ENCODE measurements at regions not wholly inside any gene's neighbourhood (a gene's known extent, or its start where the extent isn't known, plus 50 kb on each side); places are given as distances from the start of the nearest gene placed in this dataset.

DNA sequence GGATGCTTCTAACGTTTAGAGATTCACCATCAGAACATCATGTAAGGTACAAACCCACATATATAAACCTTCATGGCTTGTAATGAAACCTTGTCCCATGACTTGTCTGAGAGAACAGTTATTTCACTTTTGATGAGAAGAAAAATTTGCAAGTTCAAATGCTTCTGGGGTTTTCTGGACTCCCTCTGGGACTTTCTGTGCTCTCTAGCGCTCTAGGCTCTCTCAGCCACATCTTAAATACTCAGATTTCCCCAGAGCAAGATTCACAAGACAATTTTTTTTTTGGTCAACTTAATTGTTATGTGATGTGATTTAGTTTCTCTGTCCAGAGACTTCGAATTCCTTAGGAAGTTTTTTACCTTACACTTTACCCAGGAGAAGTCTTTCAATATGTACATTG is 282.8 kb upstream of the EDNRB start:
- DNase-seq (ENCODE audit: low read depth), result peak; percentile 10
- TF ChIP-seq, protein P1, sequence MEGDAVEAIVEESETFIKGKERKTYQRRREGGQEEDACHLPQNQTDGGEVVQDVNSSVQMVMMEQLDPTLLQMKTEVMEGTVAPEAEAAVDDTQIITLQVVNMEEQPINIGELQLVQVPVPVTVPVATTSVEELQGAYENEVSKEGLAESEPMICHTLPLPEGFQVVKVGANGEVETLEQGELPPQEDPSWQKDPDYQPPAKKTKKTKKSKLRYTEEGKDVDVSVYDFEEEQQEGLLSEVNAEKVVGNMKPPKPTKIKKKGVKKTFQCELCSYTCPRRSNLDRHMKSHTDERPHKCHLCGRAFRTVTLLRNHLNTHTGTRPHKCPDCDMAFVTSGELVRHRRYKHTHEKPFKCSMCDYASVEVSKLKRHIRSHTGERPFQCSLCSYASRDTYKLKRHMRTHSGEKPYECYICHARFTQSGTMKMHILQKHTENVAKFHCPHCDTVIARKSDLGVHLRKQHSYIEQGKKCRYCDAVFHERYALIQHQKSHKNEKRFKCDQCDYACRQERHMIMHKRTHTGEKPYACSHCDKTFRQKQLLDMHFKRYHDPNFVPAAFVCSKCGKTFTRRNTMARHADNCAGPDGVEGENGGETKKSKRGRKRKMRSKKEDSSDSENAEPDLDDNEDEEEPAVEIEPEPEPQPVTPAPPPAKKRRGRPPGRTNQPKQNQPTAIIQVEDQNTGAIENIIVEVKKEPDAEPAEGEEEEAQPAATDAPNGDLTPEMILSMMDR (IDR thresholded peaks at IDR 0.05; ENCODE audit: low read depth, low read length, missing control alignments), result no peak
- H3K4me3 ChIP-seq (ENCODE audit: low read depth, low read length), result no peak overlapping the region

DNA sequence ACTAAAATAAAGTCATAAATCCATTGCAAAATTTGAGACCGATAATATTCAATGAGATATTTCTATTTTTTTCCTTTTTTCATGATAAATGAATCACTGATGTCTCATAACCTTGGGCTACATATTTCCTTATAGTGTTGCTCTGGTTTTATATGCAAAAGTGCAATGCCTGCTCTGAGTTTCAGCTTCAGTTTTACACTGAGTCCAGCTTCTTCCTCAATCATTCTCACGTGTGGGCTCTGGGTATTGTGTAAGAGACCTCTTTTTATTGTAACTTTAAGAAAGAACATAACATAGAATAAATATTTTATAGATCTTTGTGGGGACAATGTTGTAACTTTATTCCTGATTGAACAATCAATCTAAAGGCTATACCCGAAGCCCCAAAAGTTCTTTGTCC is 280.2 kb upstream of the EDNRB start:
- TF ChIP-seq, protein P1 (IDR thresholded peaks at IDR 0.05; ENCODE audit: low read depth, low read length, missing control alignments), result no peak
- no peak for DNase-seq (ENCODE audit: low read depth)
- H3K4me3 ChIP-seq (ENCODE audit: low read depth, low read length), result no peak overlapping the region

DNA sequence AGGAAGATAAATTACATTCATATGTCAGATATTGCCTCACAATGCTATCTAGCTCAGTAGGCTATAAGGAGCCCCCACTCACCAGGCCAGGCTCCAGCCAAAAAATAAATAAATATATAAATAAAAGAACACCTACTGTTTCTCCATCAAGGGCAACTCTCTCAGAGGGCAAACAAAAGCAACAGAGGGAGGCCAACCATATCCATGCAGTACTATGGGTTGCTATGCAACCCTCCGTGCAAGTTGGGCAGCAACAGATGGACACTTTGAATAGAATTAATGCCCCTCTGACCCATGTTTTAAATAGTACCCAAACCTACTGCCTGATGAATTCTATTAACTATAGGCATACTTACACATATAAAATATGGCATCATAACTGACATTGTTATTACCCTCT is 279.8 kb upstream of the EDNRB start:
- no peak overlapping the region for H3K4me3 ChIP-seq (ENCODE audit: low read depth, low read length)
- TF ChIP-seq, protein P1 (IDR thresholded peaks at IDR 0.05; ENCODE audit: low read depth, low read length, missing control alignments), result no peak
- no peak for DNase-seq (ENCODE audit: low read depth)

DNA sequence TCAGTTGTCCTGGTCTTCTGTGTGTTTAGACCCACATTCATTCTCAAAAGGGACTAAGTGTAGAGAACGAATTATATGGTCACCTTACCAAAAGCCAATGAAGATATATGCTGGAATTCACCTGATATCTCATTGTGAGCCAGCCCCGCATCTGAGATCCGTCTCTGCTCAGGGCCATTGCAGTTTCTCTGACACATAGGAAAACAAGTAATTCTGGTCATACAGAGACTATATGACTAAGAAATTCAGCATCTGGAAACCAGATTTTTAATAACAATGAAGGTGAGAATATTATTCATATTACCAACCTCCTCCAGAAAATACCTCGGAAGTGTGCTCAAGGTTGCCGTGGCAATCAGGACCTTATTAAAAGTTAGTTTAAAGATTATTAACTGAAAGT is 278.6 kb upstream of the EDNRB start:
- TF ChIP-seq, protein P1 (IDR thresholded peaks at IDR 0.05; ENCODE audit: low read depth, low read length, missing control alignments), result no peak
- H3K4me3 ChIP-seq (ENCODE audit: low read depth, low read length), result no peak overlapping the region
- DNase-seq (ENCODE audit: low read depth), result no peak

DNA sequence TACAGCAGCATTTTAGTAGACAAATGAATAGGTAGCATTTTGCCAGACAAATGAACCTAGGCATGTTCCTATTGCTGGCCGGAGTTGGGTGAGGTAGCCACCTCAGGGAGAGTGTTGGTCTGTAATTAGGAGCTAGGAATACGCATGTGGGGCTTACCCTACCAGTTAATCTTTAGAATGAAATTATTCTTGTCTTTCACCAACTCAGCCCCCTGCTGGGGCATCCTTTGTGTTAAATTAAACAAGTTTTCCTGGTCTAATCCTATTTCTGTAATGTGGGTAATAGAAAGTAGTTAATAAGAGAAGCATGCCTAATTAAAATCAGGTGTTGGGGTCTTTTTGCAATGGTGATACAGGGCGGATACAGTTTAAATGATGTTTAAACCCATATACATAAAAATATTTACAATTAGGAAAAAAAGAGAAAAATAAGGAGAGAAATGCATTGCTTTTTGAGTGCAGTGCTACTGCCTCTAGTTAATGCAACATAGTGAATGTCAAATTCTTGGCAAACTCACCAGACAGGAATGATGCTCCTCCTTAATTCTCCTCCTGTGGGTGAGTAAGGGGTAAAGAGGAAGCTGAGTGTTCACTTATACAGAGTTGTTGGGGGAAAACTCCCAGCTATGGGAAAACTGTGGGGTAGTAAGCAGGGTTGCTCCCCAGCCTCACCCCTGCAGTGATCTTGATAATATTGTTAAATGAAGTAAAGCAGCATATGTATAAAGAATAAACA is 276.4 kb upstream of the EDNRB start:
- DNase-seq (ENCODE audit: low read depth), result no peak
- TF ChIP-seq, protein P1 (IDR thresholded peaks at IDR 0.05; ENCODE audit: low read depth, low read length, missing control alignments), result no peak

DNA sequence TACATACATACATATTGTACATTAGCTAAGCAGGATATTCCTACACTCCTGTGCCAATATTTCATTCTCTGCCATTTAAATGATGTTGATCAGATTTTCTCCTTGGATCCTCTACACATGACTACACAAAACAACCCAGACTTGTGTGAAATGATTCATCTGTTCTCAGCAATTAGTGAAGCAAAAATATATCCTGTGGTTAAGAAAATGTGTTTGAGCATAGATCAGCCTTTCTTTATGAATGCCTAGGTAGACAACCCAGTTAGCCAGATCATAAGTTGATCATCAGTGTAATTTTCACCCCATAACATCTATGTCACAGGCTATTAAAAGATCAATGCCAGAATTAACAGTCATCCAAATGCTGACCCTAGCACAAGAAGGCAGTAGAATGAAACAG is 275.2 kb upstream of the EDNRB start:
- no peak for DNase-seq (ENCODE audit: low read depth)
- TF ChIP-seq, protein P1 (IDR thresholded peaks at IDR 0.05; ENCODE audit: low read depth, low read length, missing control alignments), result no peak
- no peak overlapping the region for H3K4me3 ChIP-seq (ENCODE audit: low read depth, low read length)

More for the DNA sequence above, 276.4 kb upstream of the EDNRB start:
- no peak overlapping the region for H3K4me3 ChIP-seq (ENCODE audit: low read depth, low read length)

DNA sequence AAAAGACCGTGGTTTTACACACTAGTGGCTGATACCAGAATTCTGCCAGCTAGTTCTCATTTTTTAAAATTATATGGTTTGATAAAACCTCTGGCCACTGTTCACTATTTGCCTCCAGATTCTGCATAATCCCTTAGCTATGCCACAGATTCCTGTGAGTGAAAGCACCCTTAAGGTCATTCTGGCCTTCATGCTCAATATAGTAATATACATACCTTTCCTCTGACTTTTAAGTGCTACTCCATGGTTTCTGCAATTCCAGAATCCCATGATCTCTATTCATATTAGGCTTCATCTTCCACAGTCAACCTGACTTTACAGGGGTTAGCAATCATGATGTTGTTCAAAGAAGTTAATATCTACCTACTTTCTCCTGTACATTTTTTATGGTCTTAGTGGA is 274.1 kb upstream of the EDNRB start:
- TF ChIP-seq, protein P1 (IDR thresholded peaks at IDR 0.05; ENCODE audit: low read depth, low read length, missing control alignments), result no peak

More for the DNA sequence above, 274.1 kb upstream of the EDNRB start:
- DNase-seq (ENCODE audit: low read depth), result no peak
- no peak overlapping the region for H3K4me3 ChIP-seq (ENCODE audit: low read depth, low read length)

All from GM12864 (cell line).